ENCODE measurements at regions not wholly inside any gene's neighbourhood (a gene's known extent, or its start where the extent isn't known, plus 50 kb on each side); places are given as distances from the start of the nearest gene placed in this dataset.

GRCh38 chr13:39119422-39119821 is 81.2 kb downstream of the NHLRC3 start:
- Histone ChIP-seq H3K27me3 (no peaks in the 10 kb centered on the region), H3K36me3 (no peaks in the 10 kb centered on the region), H3K4me3 (no peak overlapping the region), H3K9me3 (peaks cover 0 to 10% (median 2%) of the 10 kb centered on the region in 11 donors), H3K4me1 (no peaks in the 10 kb centered on the region), H3K27ac (no peak overlapping the region)
- WGBS, 2 donors, result 97 to 100% methylated on average over 1 of the region's 1 CpG
- DNase-seq (no peak), ATAC-seq (no peak)
- TF ChIP-seq CTCF (IDR thresholded peaks at IDR 0.05), result no peak
- intact Hi-C loops (cut with DNase I), result no loop called here

GRCh38 chr13:39123578-39123977 is 85.3 kb downstream of the NHLRC3 start:
- Histone ChIP-seq H3K9me3 (peaks cover 0 to under 1% (median 0%) of the 10 kb centered on the region in 11 donors), H3K4me3 (no peak overlapping the region), H3K4me1 (no peaks in the 10 kb centered on the region), H3K27ac (no peak overlapping the region), H3K36me3 (no peaks in the 10 kb centered on the region), H3K27me3 (no peaks in the 10 kb centered on the region)
- 76 to 87% methylated on average over 1 of the region's 1 CpG for WGBS, 2 donors
- DNase-seq, result no peak
- ATAC-seq, result no peak
- TF ChIP-seq CTCF (IDR thresholded peaks at IDR 0.05), result no peak
- intact Hi-C loops (cut with DNase I), result no loop called here

- Histone ChIP-seq H3K27ac (no peak overlapping the region), H3K4me1 (no peaks in the 10 kb centered on the region), H3K36me3 (no peaks in the 10 kb centered on the region), H3K9me3 (no peaks in the 10 kb centered on the region), H3K4me3 (no peak overlapping the region), H3K27me3 (no peaks in the 10 kb centered on the region)
- TF ChIP-seq CTCF (IDR thresholded peaks at IDR 0.05), result no peak
- 58 to 64% methylated on average over 6 of the region's 6 CpGs for WGBS, 2 donors
- DNase-seq (no peak), ATAC-seq (no peak)
- intact Hi-C loops (cut with DNase I), result no loop called here
Observed at GRCh38 chr13:39129213-39129612, 91.0 kb downstream of the NHLRC3 start.

- WGBS, 2 donors, result 88 to 91% methylated on average over 8 of the region's 8 CpGs
- H3K27me3 ChIP-seq, result no peaks in the 10 kb centered on the region
- H3K9me3 ChIP-seq, result no peaks in the 10 kb centered on the region
- DNase-seq, result no peak
- intact Hi-C loops (cut with DNase I), result no loop called here
- no peaks in the 10 kb centered on the region for H3K36me3 ChIP-seq
- no peak for ATAC-seq
- no peak overlapping the region for H3K4me3 ChIP-seq
- H3K4me1 ChIP-seq, result no peaks in the 10 kb centered on the region
- H3K27ac ChIP-seq, result no peak overlapping the region
- no peak for TF ChIP-seq CTCF (IDR thresholded peaks at IDR 0.05)
Observed at GRCh38 chr13:39130301-39130700, 92.0 kb downstream of the NHLRC3 start.

Data from heart right ventricle (tissue), 16 donors.